IMR-90 (cell line): ENCODE measurements at regions not wholly inside any gene's neighbourhood (a gene's known extent, or its start where the extent isn't known, plus 50 kb on each side); places are given as distances from the start of the nearest gene placed in this dataset.

Experiments
- ATAC-seq: fragments of 200-7000 bp; cut with Tn5 transposase; 2 replicates; pipeline ENCODE4 v1.9.1; 2020; ENCODE audit warnings: low read depth, mild to moderate bottlenecking, moderate library complexity
- BruUV-seq: library from RNA; stranded (reverse); fragments of 400-500 nt; replicated peaks from 2 replicates; lab custom pipeline; 2021; lab: Mats Ljungman, UMichigan
- CTCF ChIA-PET: fragments of 300-600 bp; formaldehyde crosslinking; extraction: SDS; loops from one replicate; lab custom pipeline; 2021; ENCODE audit warnings: antibody characterized with exemption; lab: Yijun Ruan, JAX
- POLR2A ChIA-PET: fragments of 300-600 bp; sonication (Branson Sonifier 250); formaldehyde crosslinking; loops from one replicate; lab custom pipeline; 2022; ENCODE audit warnings: antibody characterized with exemption; ENCODE audit not compliant: unreplicated experiment; lab: Charles Lee
- DNase-seq: peaks from one replicate; pipeline ENCODE4 v3.0.0; 2013
- H2AFZ ChIP-seq: replicated peaks from 2 replicates; pipeline ENCODE3; 2013; ENCODE audit warnings: low read length, mild to moderate bottlenecking; ENCODE audit not compliant: poor library complexity
- H2AK5ac ChIP-seq: 2 replicates; pipeline ENCODE4 v1.6.1; 2013; ENCODE audit warnings: low read depth, low read length, inconsistent platforms
- H2AK9ac ChIP-seq: replicated peaks from 2 replicates; pipeline ENCODE3; 2013; ENCODE audit warnings: mild to moderate bottlenecking, low read depth, low read length, moderate library complexity; ENCODE audit not compliant: poor library complexity
- H2BK120ac ChIP-seq: 2 replicates; pipeline ENCODE4 v1.6.1; 2013; ENCODE audit warnings: low read depth, low read length, inconsistent platforms
- H2BK15ac ChIP-seq: 3 replicates; pipeline ENCODE4 v1.6.1; 2013; ENCODE audit warnings: low read depth, low read length, inconsistent platforms
- H2BK20ac ChIP-seq: 2 replicates; pipeline ENCODE4 v1.6.1; 2013; ENCODE audit warnings: low read depth, mild to moderate bottlenecking, inconsistent platforms, low read length, moderate library complexity
- H2BK5ac ChIP-seq: 2 replicates; pipeline ENCODE4 v1.6.1; 2013; ENCODE audit warnings: mild to moderate bottlenecking, low read depth, low read length, inconsistent platforms; ENCODE audit not compliant: poor library complexity, severe bottlenecking
- H3K14ac ChIP-seq: replicated peaks from 2 replicates; pipeline ENCODE4 v1.6.1; 2013; ENCODE audit warnings: low read depth, low read length, inconsistent platforms
- H3K18ac ChIP-seq: 2 replicates; pipeline ENCODE4 v1.6.1; 2013; ENCODE audit warnings: low read depth, low read length, control low read depth
- H3K23ac ChIP-seq: 2 replicates; pipeline ENCODE4 v1.6.1; 2013; ENCODE audit warnings: low read depth, low read length, inconsistent platforms
- H3K27ac ChIP-seq: 2 replicates; pipeline ENCODE4 v1.5.1; 2013; ENCODE audit warnings: mild to moderate bottlenecking, control low read depth, low read length; ENCODE audit not compliant: insufficient read depth
- H3K27me3 ChIP-seq: 2 replicates; pipeline ENCODE4 v1.6.1; 2013; ENCODE audit warnings: low read length; ENCODE audit not compliant: control insufficient read depth, insufficient read depth
- H3K36me3 ChIP-seq: 2 replicates; pipeline ENCODE4 v1.6.1; 2013; ENCODE audit warnings: low read length, mixed read lengths; ENCODE audit not compliant: control insufficient read depth, insufficient read depth
- H3K4ac ChIP-seq: 2 replicates; pipeline ENCODE4 v1.6.1; 2013; ENCODE audit warnings: low read depth, low read length, inconsistent platforms
- H3K4me1 ChIP-seq: 2 replicates; pipeline ENCODE4 v1.6.1; 2013; ENCODE audit warnings: low read length, mixed read lengths; ENCODE audit not compliant: control insufficient read depth, insufficient read depth
- H3K4me2 ChIP-seq: 2 replicates; pipeline ENCODE4 v1.6.1; 2013; ENCODE audit warnings: low read depth, mild to moderate bottlenecking, control low read depth, low read length, moderate library complexity
- H3K4me3 ChIP-seq: 2 replicates; pipeline ENCODE4 v1.5.1; 2013; ENCODE audit warnings: low read depth, mild to moderate bottlenecking, control low read depth, low read length, moderate library complexity; ENCODE audit not compliant: insufficient read depth
- H3K56ac ChIP-seq: 2 replicates; pipeline ENCODE4 v1.6.1; 2013; ENCODE audit warnings: low read length, inconsistent platforms; ENCODE audit not compliant: insufficient read depth; ENCODE audit errors: extremely low read depth
- H3K79me1 ChIP-seq, 2 experiments: 2 replicates each; pipeline ENCODE4 v1.6.1; 2013; ENCODE audit warnings: low read length in 2 of 2, inconsistent platforms in 1 of 2, low read depth in 1 of 2
- H3K9ac ChIP-seq: 2 replicates; pipeline ENCODE4 v1.6.1; 2013; ENCODE audit warnings: low read depth, low read length, control low read depth
- H3K9me1 ChIP-seq: 2 replicates; pipeline ENCODE4 v1.6.1; 2013; ENCODE audit warnings: low read length, inconsistent platforms; ENCODE audit not compliant: insufficient read depth
- H3K9me3 ChIP-seq: 2 replicates; pipeline ENCODE4 v1.6.1; 2013; ENCODE audit warnings: low read length; ENCODE audit not compliant: control insufficient read depth, insufficient read depth
- H4K20me1 ChIP-seq: 2 replicates; pipeline ENCODE4 v1.6.1; 2013; ENCODE audit warnings: low read length, inconsistent platforms; ENCODE audit not compliant: insufficient read depth
- H4K5ac ChIP-seq: 2 replicates; pipeline ENCODE4 v1.6.1; 2013; ENCODE audit warnings: mild to moderate bottlenecking, low read depth, low read length, control low read depth
- H4K8ac ChIP-seq, 2 experiments: 2 replicates each; pipeline ENCODE4 v1.6.1; 2013; ENCODE audit warnings: low read depth in 2 of 2, low read length in 2 of 2, control low read depth in 1 of 2, inconsistent platforms in 1 of 2
- H4K91ac ChIP-seq: 2 replicates; pipeline ENCODE4 v1.6.1; 2013; ENCODE audit warnings: low read depth, low read length, inconsistent platforms; ENCODE audit not compliant: insufficient read depth
- FOS ChIP-seq: fragments of 150-350 bp; IDR thresholded peaks from 2 replicates; pipeline ENCODE4 v1.6.1; 2016; ENCODE audit warnings: low read depth, low read length
- WGBS, 2 experiments: methylation state at CpG; one replicate each; pipeline versions ENCODE4 v1.1.5 to v1.1.7; 2013; ENCODE audit warnings: missing lambda C conversion rate in 2 of 2; ENCODE audit not compliant: insufficient read length in 1 of 2; ENCODE audit errors: extremely low coverage in 2 of 2; 5-methylcytosine and 5-hydroxymethylcytosine counted together
- dilution Hi-C: fragments of 300-500 bp; cut with HindIII; formaldehyde crosslinking; loops from one replicate; pipeline ENCODE4 v1.14.3; 2018; ENCODE audit warnings: low sequenced_read_pairs; ENCODE audit not compliant: unreplicated experiment
- in situ Hi-C: fragments of 300-500 bp; cut with MboI; formaldehyde crosslinking; loops from 3 replicates; pipeline ENCODE4 v1.14.3; 2019; ENCODE audit warnings: low sequenced_read_pairs, inconsistent platforms, mixed read lengths
- intact Hi-C: fragments of 100-400 bp; cut with micrococcal nuclease; formaldehyde crosslinking; loops from 2 replicates; pipeline ENCODE4 v1.10.0; 2022
- TF ChIP-seq, protein P1 (sequence below): conservative IDR thresholded peaks from 2 replicates; pipeline ENCODE4 v1.5.1; 2012; ENCODE audit warnings: mild to moderate bottlenecking, low read depth, low read length, improper control_type of control experiment

DNA sequence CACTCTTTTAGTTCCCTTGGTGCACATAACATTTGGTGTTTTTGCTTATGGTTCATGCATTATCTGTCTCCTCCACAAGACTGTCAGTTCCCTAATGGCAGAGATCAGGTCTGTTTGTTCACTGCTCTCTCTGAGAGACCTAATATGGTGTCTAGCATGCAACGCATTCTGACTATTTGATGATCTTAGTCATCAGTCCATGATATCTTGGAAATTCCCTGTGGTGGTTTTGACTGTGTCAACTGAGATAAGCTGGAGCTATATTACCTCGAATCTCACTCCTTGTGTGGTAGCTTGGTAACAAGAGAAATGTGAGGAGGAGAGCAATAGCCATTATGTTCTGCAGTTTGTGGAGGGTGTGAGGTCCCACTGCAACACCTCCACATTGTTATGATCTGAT is 229.8 kb downstream of the FRK start:
- Histone ChIP-seq H2AFZ (no peak overlapping the region), H2BK20ac (no peak overlapping the region), H3K23ac (no peak overlapping the region), H2AK9ac (no peak overlapping the region), H3K18ac (no peak overlapping the region), H3K4me2 (no peak overlapping the region), H3K9me1 (no peaks in the 10 kb centered on the region), H2BK120ac (no peak overlapping the region), H3K79me1 (no peaks in the 10 kb centered on the region), H3K9me3 (no peaks in the 10 kb centered on the region), H3K9ac (no peak overlapping the region), H3K4ac (no peak overlapping the region), H2BK15ac (no peak overlapping the region), H3K27me3 (no peaks in the 10 kb centered on the region), H2AK5ac (no peak overlapping the region), H3K56ac (no peak overlapping the region), H4K8ac (no peak overlapping the region), H2BK5ac (no peak overlapping the region), H4K20me1 (no peaks in the 10 kb centered on the region), H3K27ac (no peak overlapping the region), H3K14ac (no peak overlapping the region), H3K4me1 (no peaks in the 10 kb centered on the region), H4K91ac (no peak overlapping the region), H3K4me3 (no peak overlapping the region), H4K5ac (no peak overlapping the region), H3K36me3 (no peaks in the 10 kb centered on the region)
- ChIA-PET POLR2A (no interaction called here), CTCF (no interaction called here)
- ATAC-seq = no peak
- dilution Hi-C loops = no loop called here
- intact Hi-C loops = no loop called here
- in situ Hi-C loops = no loop called here
- TF ChIP-seq, protein P1, sequence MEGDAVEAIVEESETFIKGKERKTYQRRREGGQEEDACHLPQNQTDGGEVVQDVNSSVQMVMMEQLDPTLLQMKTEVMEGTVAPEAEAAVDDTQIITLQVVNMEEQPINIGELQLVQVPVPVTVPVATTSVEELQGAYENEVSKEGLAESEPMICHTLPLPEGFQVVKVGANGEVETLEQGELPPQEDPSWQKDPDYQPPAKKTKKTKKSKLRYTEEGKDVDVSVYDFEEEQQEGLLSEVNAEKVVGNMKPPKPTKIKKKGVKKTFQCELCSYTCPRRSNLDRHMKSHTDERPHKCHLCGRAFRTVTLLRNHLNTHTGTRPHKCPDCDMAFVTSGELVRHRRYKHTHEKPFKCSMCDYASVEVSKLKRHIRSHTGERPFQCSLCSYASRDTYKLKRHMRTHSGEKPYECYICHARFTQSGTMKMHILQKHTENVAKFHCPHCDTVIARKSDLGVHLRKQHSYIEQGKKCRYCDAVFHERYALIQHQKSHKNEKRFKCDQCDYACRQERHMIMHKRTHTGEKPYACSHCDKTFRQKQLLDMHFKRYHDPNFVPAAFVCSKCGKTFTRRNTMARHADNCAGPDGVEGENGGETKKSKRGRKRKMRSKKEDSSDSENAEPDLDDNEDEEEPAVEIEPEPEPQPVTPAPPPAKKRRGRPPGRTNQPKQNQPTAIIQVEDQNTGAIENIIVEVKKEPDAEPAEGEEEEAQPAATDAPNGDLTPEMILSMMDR = no peak
- TF ChIP-seq FOS = no peak
- no CpG with 5 or more reads among the region's 2 CpGs for WGBS, 2 experiments
- no peak for DNase-seq
- BruUV-seq = no TSS peak
